ENCODE measurements at regions not wholly inside any gene's neighbourhood (a gene's known extent, or its start where the extent isn't known, plus 50 kb on each side); places are given as distances from the start of the nearest gene placed in this dataset.

DNA sequence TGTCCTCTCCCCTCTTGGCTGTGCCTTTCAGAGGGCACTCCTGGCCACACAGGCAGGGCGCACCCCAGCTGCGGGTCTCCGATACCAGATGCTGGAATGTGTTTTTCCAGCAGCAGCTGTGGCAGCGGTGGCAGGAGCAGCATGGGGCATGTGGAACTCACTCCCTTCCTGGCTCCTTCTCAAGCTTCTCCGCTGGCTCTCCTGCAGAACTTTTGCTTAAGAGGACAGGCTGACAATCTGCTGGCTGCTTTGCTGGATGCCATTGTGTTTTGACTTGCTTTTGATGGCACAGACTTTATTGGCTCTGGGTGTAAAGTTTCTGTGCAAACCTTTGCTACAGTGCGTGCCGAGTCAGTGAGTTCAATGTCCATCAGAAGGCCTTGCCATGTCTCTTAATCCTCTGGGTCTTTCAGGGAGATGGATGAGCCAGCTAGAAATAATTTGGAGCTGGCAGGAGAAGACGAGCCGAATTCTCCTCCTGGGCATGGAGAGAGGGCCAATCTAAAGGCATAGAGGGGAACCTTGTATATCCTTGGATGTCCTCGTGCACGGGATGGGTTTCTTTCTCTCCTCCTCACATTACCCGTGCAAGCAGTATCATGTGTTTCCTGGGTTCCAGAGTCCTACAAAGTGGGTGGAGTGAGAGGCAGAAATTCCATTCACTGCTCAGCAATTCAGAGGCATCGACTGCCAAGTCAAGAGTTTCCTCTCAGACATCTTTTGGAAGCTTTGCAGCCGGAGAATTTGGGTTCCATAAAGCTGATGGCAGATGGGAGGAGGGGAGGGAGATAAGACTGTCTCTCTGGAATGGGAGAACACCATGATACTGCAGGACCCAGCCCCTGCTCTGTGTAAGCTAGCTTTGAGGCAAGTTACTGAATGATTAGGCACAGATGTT, 231.2 kb downstream of the FGF9 start:
- TF ChIP-seq, protein P1, sequence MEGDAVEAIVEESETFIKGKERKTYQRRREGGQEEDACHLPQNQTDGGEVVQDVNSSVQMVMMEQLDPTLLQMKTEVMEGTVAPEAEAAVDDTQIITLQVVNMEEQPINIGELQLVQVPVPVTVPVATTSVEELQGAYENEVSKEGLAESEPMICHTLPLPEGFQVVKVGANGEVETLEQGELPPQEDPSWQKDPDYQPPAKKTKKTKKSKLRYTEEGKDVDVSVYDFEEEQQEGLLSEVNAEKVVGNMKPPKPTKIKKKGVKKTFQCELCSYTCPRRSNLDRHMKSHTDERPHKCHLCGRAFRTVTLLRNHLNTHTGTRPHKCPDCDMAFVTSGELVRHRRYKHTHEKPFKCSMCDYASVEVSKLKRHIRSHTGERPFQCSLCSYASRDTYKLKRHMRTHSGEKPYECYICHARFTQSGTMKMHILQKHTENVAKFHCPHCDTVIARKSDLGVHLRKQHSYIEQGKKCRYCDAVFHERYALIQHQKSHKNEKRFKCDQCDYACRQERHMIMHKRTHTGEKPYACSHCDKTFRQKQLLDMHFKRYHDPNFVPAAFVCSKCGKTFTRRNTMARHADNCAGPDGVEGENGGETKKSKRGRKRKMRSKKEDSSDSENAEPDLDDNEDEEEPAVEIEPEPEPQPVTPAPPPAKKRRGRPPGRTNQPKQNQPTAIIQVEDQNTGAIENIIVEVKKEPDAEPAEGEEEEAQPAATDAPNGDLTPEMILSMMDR (conservative IDR thresholded peaks at IDR 0.05; ENCODE audit: low read length): no peak
- TF ChIP-seq EZH2phosphoT487 (IDR thresholded peaks at IDR 0.05; ENCODE audit: borderline replicate concordance): no peak
